ENCODE measurements at regions not wholly inside any gene's neighbourhood (a gene's known extent, or its start where the extent isn't known, plus 50 kb on each side); places are given as distances from the start of the nearest gene placed in this dataset.

GRCh38 chr14:86946446-86946845 is 1046.5 kb downstream of the GALC start:
- intact Hi-C loops (cut with micrococcal nuclease; ENCODE audit: unreplicated experiment), result no loop called here
- no peaks in the 10 kb centered on the region for H3K36me3 Mint-ChIP-seq (ENCODE audit: insufficient read depth, unreplicated experiment)
- DNase-seq, result no peak
- TF ChIP-seq CTCF (IDR thresholded peaks at IDR 0.05; ENCODE audit: unreplicated experiment), result no peak
- H3K27ac Mint-ChIP-seq (ENCODE audit: unreplicated experiment), result no peak overlapping the region
- no TSS peak for BruUV-seq (replicated peaks)
- no peak overlapping the region for H3K4me3 Mint-ChIP-seq (ENCODE audit: low read depth, unreplicated experiment)
- CTCF ChIA-PET, result interaction anchor here (0.6 kb wide), 2 partner anchors 12 to 97 kb away, joined by 3 to 9 read pairs; no protein-coding TSS in a partner anchor
- no peaks in the 10 kb centered on the region for H3K4me1 Mint-ChIP-seq (ENCODE audit: low read depth, unreplicated experiment)
- H3K9me3 Mint-ChIP-seq (ENCODE audit: low read depth, unreplicated experiment), result no peaks in the 10 kb centered on the region
- H3K27me3 Mint-ChIP-seq (ENCODE audit: unreplicated experiment), result no peaks in the 10 kb centered on the region

GRCh38 chr14:86944434-86944833 is 1048.5 kb downstream of the GALC start:
- CTCF ChIA-PET, result interaction anchor here (0.8 kb wide), 1 partner anchor 132 kb away, joined by 3 read pairs; no protein-coding TSS in a partner anchor
- no peak for TF ChIP-seq CTCF (IDR thresholded peaks at IDR 0.05; ENCODE audit: unreplicated experiment)
- H3K4me1 Mint-ChIP-seq (ENCODE audit: low read depth, unreplicated experiment), result no peaks in the 10 kb centered on the region
- no peak overlapping the region for H3K27ac Mint-ChIP-seq (ENCODE audit: unreplicated experiment)
- no peaks in the 10 kb centered on the region for H3K36me3 Mint-ChIP-seq (ENCODE audit: insufficient read depth, unreplicated experiment)
- H3K9me3 Mint-ChIP-seq (ENCODE audit: low read depth, unreplicated experiment), result no peaks in the 10 kb centered on the region
- intact Hi-C loops (cut with micrococcal nuclease; ENCODE audit: unreplicated experiment), result no loop called here
- H3K4me3 Mint-ChIP-seq (ENCODE audit: low read depth, unreplicated experiment), result no peak overlapping the region
- no peaks in the 10 kb centered on the region for H3K27me3 Mint-ChIP-seq (ENCODE audit: unreplicated experiment)
- BruUV-seq (replicated peaks), result no TSS peak
- no peak for DNase-seq

DNA sequence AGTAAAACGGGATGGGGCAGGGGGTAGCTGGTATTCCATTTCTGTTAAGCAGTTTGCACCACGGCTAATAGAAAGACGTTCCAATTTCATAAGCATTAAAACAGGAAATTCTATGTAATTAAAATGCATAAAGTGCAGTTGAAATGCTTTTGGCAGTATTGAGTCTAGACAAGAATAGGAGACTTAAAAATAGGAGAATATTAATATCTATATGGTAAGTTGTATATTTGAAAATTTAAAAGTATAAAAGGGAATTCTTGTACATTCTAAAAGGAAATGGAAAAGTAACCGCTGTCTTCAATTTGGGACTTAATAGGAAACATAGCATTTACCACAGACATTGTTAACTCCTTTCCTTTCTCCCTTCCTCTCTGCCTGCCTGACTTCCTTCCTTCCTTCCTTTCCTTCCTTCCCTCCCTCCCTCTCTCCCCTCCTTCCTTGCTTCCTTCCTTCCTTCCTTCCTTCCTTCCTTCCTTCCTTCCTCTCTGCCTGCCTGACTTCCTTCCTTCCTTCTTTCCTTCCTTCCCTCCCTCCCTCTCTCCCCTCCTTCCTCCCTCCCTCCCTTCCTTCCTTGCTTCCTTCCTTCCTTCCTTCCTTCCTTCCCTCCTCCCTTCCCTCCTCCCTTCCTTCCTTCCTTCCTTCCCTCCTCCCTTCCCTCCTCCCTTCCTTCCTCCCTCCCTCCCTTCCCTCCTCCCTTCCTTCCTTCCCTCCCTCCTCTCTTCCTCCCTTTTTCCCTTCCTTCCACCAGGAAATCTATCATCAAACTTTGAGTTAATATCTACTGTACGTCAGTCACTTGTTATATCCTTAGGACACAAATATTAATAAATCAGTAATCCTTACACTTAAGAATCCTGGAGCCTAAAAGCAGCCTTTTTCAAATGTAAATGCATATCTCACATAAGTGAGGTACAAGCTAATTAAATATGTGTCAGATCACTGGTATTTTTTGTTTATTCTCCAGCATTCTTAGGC is 1049.3 kb downstream of the GALC start:
- BruUV-seq (replicated peaks), result no TSS peak
- Mint-ChIP-seq H3K9me3 (ENCODE audit: low read depth, unreplicated experiment) (no peaks in the 10 kb centered on the region), H3K36me3 (ENCODE audit: insufficient read depth, unreplicated experiment) (no peaks in the 10 kb centered on the region), H3K4me1 (ENCODE audit: low read depth, unreplicated experiment) (peaks cover 6% of the 10 kb centered on the region), H3K27me3 (ENCODE audit: unreplicated experiment) (no peaks in the 10 kb centered on the region), H3K27ac (ENCODE audit: unreplicated experiment) (no peak overlapping the region), H3K4me3 (ENCODE audit: low read depth, unreplicated experiment) (no peak overlapping the region)
- DNase-seq, result no peak
- CTCF ChIA-PET, result interaction anchor here (0.8 kb wide), 1 partner anchor 131 kb away, joined by 3 read pairs; no protein-coding TSS in a partner anchor
- intact Hi-C loops (cut with micrococcal nuclease; ENCODE audit: unreplicated experiment), result no loop called here
- no peak for TF ChIP-seq CTCF (IDR thresholded peaks at IDR 0.05; ENCODE audit: unreplicated experiment)

GRCh38 chr14:86942936-86943335 is 1050.0 kb downstream of the GALC start:
- peaks cover 14% of the 10 kb centered on the region for H3K4me1 Mint-ChIP-seq (ENCODE audit: low read depth, unreplicated experiment)
- H3K36me3 Mint-ChIP-seq (ENCODE audit: insufficient read depth, unreplicated experiment), result peaks cover 5% of the 10 kb centered on the region
- H3K27me3 Mint-ChIP-seq (ENCODE audit: unreplicated experiment), result no peaks in the 10 kb centered on the region
- H3K27ac Mint-ChIP-seq (ENCODE audit: unreplicated experiment), result no peak overlapping the region
- no peak for DNase-seq
- BruUV-seq (replicated peaks), result no TSS peak
- no peaks in the 10 kb centered on the region for H3K9me3 Mint-ChIP-seq (ENCODE audit: low read depth, unreplicated experiment)
- intact Hi-C loops (cut with micrococcal nuclease; ENCODE audit: unreplicated experiment), result no loop called here
- TF ChIP-seq CTCF (IDR thresholded peaks at IDR 0.05; ENCODE audit: unreplicated experiment), result no peak
- CTCF ChIA-PET, result no interaction called here
- H3K4me3 Mint-ChIP-seq (ENCODE audit: low read depth, unreplicated experiment), result no peak overlapping the region

All from Calu3 (cell line).